ENCODE measurements at regions not wholly inside any gene's neighbourhood (a gene's known extent, or its start where the extent isn't known, plus 50 kb on each side); places are given as distances from the start of the nearest gene placed in this dataset.

DNA sequence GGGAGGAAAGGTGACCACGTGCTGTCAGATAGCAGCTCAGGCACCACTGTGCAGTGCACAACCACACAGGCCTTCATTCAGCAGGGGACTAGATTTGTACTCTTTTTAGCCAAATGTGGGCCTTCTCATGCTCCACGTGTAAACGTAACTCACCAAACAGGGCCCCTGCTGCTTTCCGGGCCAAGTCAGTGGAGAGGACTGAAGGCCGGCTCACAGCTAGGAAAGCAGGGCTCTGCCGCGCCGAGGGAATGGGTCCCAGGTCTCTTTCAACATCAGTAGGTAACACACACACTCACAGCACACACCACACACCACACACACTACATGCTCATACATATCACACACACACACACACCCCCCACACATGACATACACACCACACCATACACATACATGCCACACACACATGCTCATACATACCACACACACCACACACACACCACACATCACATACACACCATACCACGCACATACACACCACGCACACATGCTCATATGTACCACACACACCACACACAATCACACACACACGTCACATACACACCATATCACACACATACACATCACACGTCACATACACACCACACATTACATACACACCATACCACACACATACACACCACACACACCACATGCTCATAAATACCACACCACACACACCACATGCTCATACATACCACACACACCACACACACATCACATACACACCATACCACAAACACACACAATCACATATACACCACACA is 124.0 kb upstream of the ERG start:
- no peak for ATAC-seq

More for the DNA sequence above, 124.0 kb upstream of the ERG start:
- H3K27ac ChIP-seq (ENCODE audit: extremely low read depth, low read depth, low read length) = no peak overlapping the region
- intact Hi-C loops (cut with micrococcal nuclease) (no loop called here), in situ Hi-C loops (cut with MboI) (no loop called here)
- POLR2A ChIA-PET = no interaction called here
- no TSS peak for BruUV-seq (replicated peaks)
- no peak overlapping the region for H3K4me3 ChIP-seq
- H3K79me2 ChIP-seq (ENCODE audit: control insufficient read depth, insufficient read depth, low read length) = no peaks in the 10 kb centered on the region
- H4K20me1 ChIP-seq (replicated peaks; ENCODE audit: control insufficient read depth, insufficient read depth, low read length) = no peaks in the 10 kb centered on the region
- no peak overlapping the region for H3K4me2 ChIP-seq (ENCODE audit: insufficient read depth, low read length)
- no peaks in the 10 kb centered on the region for H3K27me3 ChIP-seq (ENCODE audit: control insufficient read depth in 2 of 2, insufficient read depth in 2 of 2, low read length in 2 of 2)
- H3K36me3 ChIP-seq (ENCODE audit: control insufficient read depth, insufficient read depth, low read length) = no peaks in the 10 kb centered on the region
- DNase-seq (ENCODE audit: extremely low read depth in 1 of 4, low spot score in 3 of 4) (no peak), FAIRE-seq (peak; percentile 79)
- H3K4me1 ChIP-seq (replicated peaks in 1 of 2; ENCODE audit: control insufficient read depth in 2 of 2, insufficient read depth in 2 of 2, low read length in 2 of 2) = no peaks in the 10 kb centered on the region
- no peaks in the 10 kb centered on the region for H3K9me1 ChIP-seq (ENCODE audit: control insufficient read depth, insufficient read depth, low read length)
- CTCF ChIA-PET (ENCODE audit: low intra/inter-chr PET ratio) = no interaction called here
- WGBS (ENCODE audit: insufficient coverage, low coverage, missing lambda C conversion rate) = 31% methylated on average over 12 of the region's 12 CpGs
- 0 out of 2 replicates have a peak, but pooled peaks have one; percentile 27 for TF ChIP-seq LARP7 (IDR thresholded peaks at IDR 0.05)
- TF ChIP-seq, protein P1, sequence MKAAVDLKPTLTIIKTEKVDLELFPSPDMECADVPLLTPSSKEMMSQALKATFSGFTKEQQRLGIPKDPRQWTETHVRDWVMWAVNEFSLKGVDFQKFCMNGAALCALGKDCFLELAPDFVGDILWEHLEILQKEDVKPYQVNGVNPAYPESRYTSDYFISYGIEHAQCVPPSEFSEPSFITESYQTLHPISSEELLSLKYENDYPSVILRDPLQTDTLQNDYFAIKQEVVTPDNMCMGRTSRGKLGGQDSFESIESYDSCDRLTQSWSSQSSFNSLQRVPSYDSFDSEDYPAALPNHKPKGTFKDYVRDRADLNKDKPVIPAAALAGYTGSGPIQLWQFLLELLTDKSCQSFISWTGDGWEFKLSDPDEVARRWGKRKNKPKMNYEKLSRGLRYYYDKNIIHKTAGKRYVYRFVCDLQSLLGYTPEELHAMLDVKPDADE (conservative IDR thresholded peaks at IDR 0.05; ENCODE audit: control insufficient read depth, low read depth, low read length) = no peak
- TF ChIP-seq ELF4 (CRISPR knock-in tag; IDR thresholded peaks at IDR 0.05) = 0 out of 2 replicates have a peak, but pooled peaks have one; percentile 41
- TF ChIP-seq, protein P2, sequence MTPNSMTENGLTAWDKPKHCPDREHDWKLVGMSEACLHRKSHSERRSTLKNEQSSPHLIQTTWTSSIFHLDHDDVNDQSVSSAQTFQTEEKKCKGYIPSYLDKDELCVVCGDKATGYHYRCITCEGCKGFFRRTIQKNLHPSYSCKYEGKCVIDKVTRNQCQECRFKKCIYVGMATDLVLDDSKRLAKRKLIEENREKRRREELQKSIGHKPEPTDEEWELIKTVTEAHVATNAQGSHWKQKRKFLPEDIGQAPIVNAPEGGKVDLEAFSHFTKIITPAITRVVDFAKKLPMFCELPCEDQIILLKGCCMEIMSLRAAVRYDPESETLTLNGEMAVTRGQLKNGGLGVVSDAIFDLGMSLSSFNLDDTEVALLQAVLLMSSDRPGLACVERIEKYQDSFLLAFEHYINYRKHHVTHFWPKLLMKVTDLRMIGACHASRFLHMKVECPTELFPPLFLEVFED (CRISPR knock-in tag; conservative IDR thresholded peaks at IDR 0.05) = peak; percentile 60; the same call in 1 of the 2 replicates
- TF ChIP-seq OTX1 (CRISPR knock-in tag; IDR thresholded peaks at IDR 0.05) = peak; percentile 28; the same call in 1 of the 2 replicates
- TF ChIP-seq, protein P3, sequence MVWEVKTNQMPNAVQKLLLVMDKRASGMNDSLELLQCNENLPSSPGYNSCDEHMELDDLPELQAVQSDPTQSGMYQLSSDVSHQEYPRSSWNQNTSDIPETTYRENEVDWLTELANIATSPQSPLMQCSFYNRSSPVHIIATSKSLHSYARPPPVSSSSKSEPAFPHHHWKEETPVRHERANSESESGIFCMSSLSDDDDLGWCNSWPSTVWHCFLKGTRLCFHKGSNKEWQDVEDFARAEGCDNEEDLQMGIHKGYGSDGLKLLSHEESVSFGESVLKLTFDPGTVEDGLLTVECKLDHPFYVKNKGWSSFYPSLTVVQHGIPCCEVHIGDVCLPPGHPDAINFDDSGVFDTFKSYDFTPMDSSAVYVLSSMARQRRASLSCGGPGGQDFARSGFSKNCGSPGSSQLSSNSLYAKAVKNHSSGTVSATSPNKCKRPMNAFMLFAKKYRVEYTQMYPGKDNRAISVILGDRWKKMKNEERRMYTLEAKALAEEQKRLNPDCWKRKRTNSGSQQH (CRISPR knock-in tag; IDR thresholded peaks at IDR 0.05) = peak; percentile 63; the same call in 1 of the 2 replicates
- no peak overlapping the region for H2AFZ ChIP-seq (ENCODE audit: low read depth, low read length)
- no peaks in the 10 kb centered on the region for H3K9me3 ChIP-seq (replicated peaks; ENCODE audit: control insufficient read depth, insufficient read depth, low read depth, low read length)
- H3K9ac ChIP-seq (ENCODE audit: insufficient read depth in 1 of 2, low read depth in 2 of 2, low read length in 2 of 2) = no peak overlapping the region
